K562 (cell line): ENCODE measurements at regions not wholly inside any gene's neighbourhood (a gene's known extent, or its start where the extent isn't known, plus 50 kb on each side); places are given as distances from the start of the nearest gene placed in this dataset.

Experiments
- ATAC-seq: fragments of 200-7000 bp; cut with Tn5 transposase; 3 replicates; pipeline ENCODE4 v1.9.1; 2020; ENCODE audit warnings: moderate library complexity
- BruUV-seq: library from RNA; stranded (reverse); fragments of 400-500 nt; replicated peaks from 2 replicates; lab custom pipeline; 2021; lab: Mats Ljungman, UMichigan
- CTCF ChIA-PET: fragments of 300-600 bp; formaldehyde crosslinking; extraction: SDS; loops from one replicate; lab custom pipeline; 2021; ENCODE audit warnings: low intra/inter-chr PET ratio; lab: Yijun Ruan, JAX
- POLR2A ChIA-PET: fragments of 300-600, 350-650 bp; sonication (Branson Sonifier 250); formaldehyde crosslinking; extraction: SDS; loops from one replicate; lab custom pipeline; 2021; ENCODE audit warnings: antibody characterized with exemption, inconsistent platforms; lab: Yijun Ruan, JAX
- DNase-seq, 4 experiments: peaks; one replicate each; pipeline versions ENCODE4 v3.0.0 to v3.0.0-alpha.2; 2011 to 2018; ENCODE audit warnings: low spot score in 3 of 4, mixed read lengths in 3 of 4; ENCODE audit errors: extremely low read depth in 1 of 4
- FAIRE-seq: peaks from 2 replicates; lab custom pipeline; 2011; peaks lifted over from hg19 to GRCh38; lab: Jason Lieb, UNC
- H2AFZ ChIP-seq: 2 replicates; pipeline ENCODE4 v1.6.0; 2011; ENCODE audit warnings: low read depth, low read length, control low read depth, inconsistent platforms
- H3K27ac ChIP-seq: fragments of 200-600 bp; 3 replicates; pipeline ENCODE4 v1.8.0; 2011; ENCODE audit warnings: low read depth, mild to moderate bottlenecking, control low read depth, inconsistent platforms, low read length, moderate library complexity, mixed read lengths; ENCODE audit errors: extremely low read depth
- H3K27me3 ChIP-seq, 2 experiments: fragments of 300-600 bp in 1 of 2; 2 replicates in 1 of 2; 3 replicates in 1 of 2; pipeline versions ENCODE4 v1.6.0 to v1.8.0; 2011; ENCODE audit warnings: inconsistent platforms in 2 of 2, low read length in 2 of 2, mild to moderate bottlenecking in 1 of 2, mixed read lengths in 1 of 2, moderate library complexity in 1 of 2; ENCODE audit not compliant: control insufficient read depth in 2 of 2, insufficient read depth in 2 of 2
- H3K36me3 ChIP-seq: fragments of 300-600 bp; 3 replicates; pipeline ENCODE4 v1.8.0; 2011; ENCODE audit warnings: mild to moderate bottlenecking, low read length, inconsistent platforms; ENCODE audit not compliant: control insufficient read depth, insufficient read depth
- H3K4me1 ChIP-seq, 2 experiments: fragments of 200-600 bp in 1 of 2; replicated peaks in 1 of 2; 2 replicates in 1 of 2; 3 replicates in 1 of 2; pipeline versions ENCODE4 v1.5.1 to v1.8.0; 2011; ENCODE audit warnings: inconsistent platforms in 2 of 2, low read length in 2 of 2, mild to moderate bottlenecking in 1 of 2, mixed read lengths in 1 of 2, moderate library complexity in 1 of 2; ENCODE audit not compliant: control insufficient read depth in 2 of 2, insufficient read depth in 2 of 2
- H3K4me2 ChIP-seq: 2 replicates; pipeline ENCODE4 v1.6.1; 2011; ENCODE audit warnings: low read length, control low read depth, inconsistent platforms, mixed read lengths; ENCODE audit not compliant: insufficient read depth
- H3K4me3 ChIP-seq: fragments of 200-600 bp; sonication (generic), shearing (Covaris generic); 2 replicates; pipeline ENCODE4 v1.5.1; 2016; ENCODE audit warnings: control low read depth, inconsistent platforms
- H3K79me2 ChIP-seq: fragments of 200-600 bp; 3 replicates; pipeline ENCODE4 v1.8.0; 2011; ENCODE audit warnings: low read length, inconsistent platforms; ENCODE audit not compliant: control insufficient read depth, insufficient read depth
- H3K9ac ChIP-seq, 2 experiments: 2 replicates each; pipeline versions ENCODE4 v1.6.0 to v1.6.1; 2011; ENCODE audit warnings: low read depth in 2 of 2, low read length in 2 of 2, control low read depth in 1 of 2, inconsistent platforms in 1 of 2, mild to moderate bottlenecking in 1 of 2, mixed read lengths in 1 of 2; ENCODE audit not compliant: insufficient read depth in 1 of 2
- H3K9me1 ChIP-seq: one replicate; pipeline ENCODE4 v1.6.0; 2011; ENCODE audit warnings: inconsistent platforms, mild to moderate bottlenecking, low read length, moderate library complexity; ENCODE audit not compliant: control insufficient read depth, insufficient read depth
- H3K9me3 ChIP-seq: replicated peaks from 2 replicates; pipeline ENCODE4 v1.5.1; 2011; ENCODE audit warnings: low read depth, low read length, inconsistent platforms; ENCODE audit not compliant: control insufficient read depth, insufficient read depth
- H4K20me1 ChIP-seq: replicated peaks from 2 replicates; pipeline ENCODE4 v1.6.1; 2011; ENCODE audit warnings: low read length, inconsistent platforms, mixed read lengths; ENCODE audit not compliant: control insufficient read depth, insufficient read depth
- CHD1 ChIP-seq: fragments of 200-600 bp; sonication (generic); IDR thresholded peaks from one replicate; pipeline ENCODE4 v1.6.1; 2012; ENCODE audit warnings: mild to moderate bottlenecking, moderate library complexity, low read length, inconsistent platforms
- CHD2 ChIP-seq: IDR thresholded peaks from 2 replicates; pipeline ENCODE4 v1.6.1; 2011; ENCODE audit warnings: low read depth, low read length
- E4F1 ChIP-seq: fragments of 250-450 bp; sonication (Bioruptor Pico); IDR thresholded peaks from 2 replicates; pipeline ENCODE4 v1.5.0; 2021; ENCODE audit warnings: mild to moderate bottlenecking, borderline replicate concordance
- HSF4 ChIP-seq: fragments of 250-450 bp; sonication (Bioruptor Pico); IDR thresholded peaks from 2 replicates; pipeline ENCODE4 v2.1.2; 2022; ENCODE audit warnings: mild to moderate bottlenecking, moderate library complexity, borderline replicate concordance
- KAT8 ChIP-seq: fragments of 450-650 bp; IDR thresholded peaks from 2 replicates; pipeline ENCODE4 v1.6.1; 2016; ENCODE audit warnings: low read depth, mild to moderate bottlenecking
- NEUROD1 ChIP-seq: fragments of 150-350 bp; IDR thresholded peaks from 2 replicates; pipeline ENCODE4 v1.6.1; 2014; ENCODE audit warnings: borderline replicate concordance, low read length, low read depth; ENCODE audit not compliant: partially characterized antibody
- NFIC ChIP-seq: fragments of 450-650 bp; IDR thresholded peaks from 2 replicates; pipeline ENCODE4 v1.6.1; 2017; ENCODE audit warnings: mild to moderate bottlenecking, inconsistent platforms
- SMAD1 ChIP-seq: fragments of 150-350 bp; IDR thresholded peaks from 2 replicates; pipeline ENCODE4 v1.6.1; 2014; ENCODE audit warnings: low read length, low read depth; ENCODE audit not compliant: partially characterized antibody
- SMARCA4 ChIP-seq: fragments of 450-650 bp; IDR thresholded peaks from 2 replicates; pipeline ENCODE4 v1.6.1; 2016
- SMC3 ChIP-seq: conservative IDR thresholded peaks from 2 replicates; pipeline ENCODE4 v1.6.1; 2011; ENCODE audit warnings: low read depth, low read length, improper control_type of control experiment; ENCODE audit not compliant: insufficient read depth
- SREBF1 ChIP-seq: fragments of 150-350 bp; IDR thresholded peaks from 2 replicates; pipeline ENCODE4 v1.6.1; 2014; ENCODE audit warnings: antibody characterized with exemption, low read depth, low read length, borderline replicate concordance
- TCF7L2 ChIP-seq: fragments of 150-350 bp; IDR thresholded peaks from 2 replicates; pipeline ENCODE4 v1.6.1; 2016; ENCODE audit warnings: low read depth, mild to moderate bottlenecking, low read length, moderate library complexity
- ZBTB5 ChIP-seq: fragments of 450-650 bp; IDR thresholded peaks from 2 replicates; pipeline ENCODE4 v1.6.1; 2017; ENCODE audit warnings: antibody characterized with exemption
- ZNF785 ChIP-seq: fragments of 250-450 bp; sonication (Bioruptor Pico); IDR thresholded peaks from 2 replicates; pipeline ENCODE4 v1.4.0; 2020; ENCODE audit warnings: mild to moderate bottlenecking
- WGBS: fragments of 100-300 bp; shearing (Covaris generic); methylation state at CpG from one replicate; pipeline ENCODE4 v1.1.6; 2016; ENCODE audit warnings: low coverage, mixed read lengths; ENCODE audit not compliant: insufficient coverage; ENCODE audit errors: missing lambda C conversion rate; 5-methylcytosine and 5-hydroxymethylcytosine counted together
- in situ Hi-C: fragments of 300-500 bp; cut with MboI; formaldehyde crosslinking; loops from 4 replicates; pipeline ENCODE4 v1.15.0; 2018; ENCODE audit warnings: inconsistent platforms, mixed read lengths
- intact Hi-C: fragments of 100-400 bp; cut with micrococcal nuclease; formaldehyde crosslinking; loops from 2 replicates; pipeline ENCODE4 v1.14.2; 2022
- TF ChIP-seq, protein P1 (sequence below): fragments of 250-450 bp; sonication (Bioruptor Pico); IDR thresholded peaks from 2 replicates; pipeline ENCODE4 v1.8.0; 2021; ENCODE audit warnings: moderate library complexity, mild to moderate bottlenecking, inconsistent platforms

DNA sequence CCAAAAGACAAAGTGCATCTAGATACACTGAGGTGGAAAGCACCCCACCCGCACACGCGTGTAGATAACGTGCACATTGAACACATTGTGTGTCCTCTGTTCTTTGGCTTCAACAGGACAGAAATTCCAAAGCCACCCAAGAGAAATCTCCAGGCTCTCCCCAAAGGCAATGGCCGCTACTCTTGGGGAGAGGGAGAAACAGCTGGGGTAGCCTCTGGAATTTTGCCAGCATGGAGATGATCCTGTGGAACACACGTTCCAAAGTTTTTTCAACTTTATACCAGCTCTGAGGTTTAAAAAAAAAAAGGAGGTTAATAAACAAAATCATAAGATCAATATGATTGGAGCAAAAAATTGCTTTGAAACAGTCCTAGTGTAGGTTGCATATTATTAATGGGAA is 63.0 kb upstream of the CD82 start:
- Histone ChIP-seq H3K36me3 (no peaks in the 10 kb centered on the region), H3K4me1 (peaks cover 10 to 17% of the 10 kb centered on the region in 2 experiments; a peak in 4 of 5 replicates), H3K4me3 (no peak overlapping the region), H3K9me1 (no peaks in the 10 kb centered on the region), H3K9me3 (no peaks in the 10 kb centered on the region), H2AFZ (no peak overlapping the region), H3K9ac (no peak overlapping the region), H3K27me3 (peaks cover 0 to 5% of the 10 kb centered on the region in 2 experiments; a peak in 2 of 5 replicates), H3K79me2 (no peaks in the 10 kb centered on the region), H4K20me1 (no peaks in the 10 kb centered on the region), H3K27ac (no peak overlapping the region), H3K4me2 (no peak overlapping the region)
- intact Hi-C loops (no loop called here), in situ Hi-C loops (no loop called here)
- CTCF ChIA-PET = no interaction called here
- no TSS peak for BruUV-seq
- FAIRE-seq (no peak), ATAC-seq (no peak), DNase-seq (no peak)
- POLR2A ChIA-PET = no interaction called here
- TF ChIP-seq E4F1 (no peak), HSF4 (CRISPR knock-in tag) (no peak), ZNF785 (CRISPR knock-in tag) (no peak), KAT8 (no peak), ZBTB5 (no peak), CHD1 (no peak), SMARCA4 (no peak), SMAD1 (no peak), CHD2 (no peak), SREBF1 (no peak), NEUROD1 (no peak), NFIC (no peak; the same call in 1 of the 2 replicates), SMC3 (no peak), TCF7L2 (no peak)
- TF ChIP-seq, protein P1, sequence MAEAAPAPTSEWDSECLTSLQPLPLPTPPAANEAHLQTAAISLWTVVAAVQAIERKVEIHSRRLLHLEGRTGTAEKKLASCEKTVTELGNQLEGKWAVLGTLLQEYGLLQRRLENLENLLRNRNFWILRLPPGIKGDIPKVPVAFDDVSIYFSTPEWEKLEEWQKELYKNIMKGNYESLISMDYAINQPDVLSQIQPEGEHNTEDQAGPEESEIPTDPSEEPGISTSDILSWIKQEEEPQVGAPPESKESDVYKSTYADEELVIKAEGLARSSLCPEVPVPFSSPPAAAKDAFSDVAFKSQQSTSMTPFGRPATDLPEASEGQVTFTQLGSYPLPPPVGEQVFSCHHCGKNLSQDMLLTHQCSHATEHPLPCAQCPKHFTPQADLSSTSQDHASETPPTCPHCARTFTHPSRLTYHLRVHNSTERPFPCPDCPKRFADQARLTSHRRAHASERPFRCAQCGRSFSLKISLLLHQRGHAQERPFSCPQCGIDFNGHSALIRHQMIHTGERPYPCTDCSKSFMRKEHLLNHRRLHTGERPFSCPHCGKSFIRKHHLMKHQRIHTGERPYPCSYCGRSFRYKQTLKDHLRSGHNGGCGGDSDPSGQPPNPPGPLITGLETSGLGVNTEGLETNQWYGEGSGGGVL (CRISPR knock-in tag) = no peak
- 23% methylated on average over 6 of the region's 6 CpGs for WGBS
